DND-41 (cell line): ENCODE measurements at regions not wholly inside any gene's neighbourhood (a gene's known extent, or its start where the extent isn't known, plus 50 kb on each side); places are given as distances from the start of the nearest gene placed in this dataset.

ENCODE experiments used
- ATAC-seq: fragments of 200-7000 bp; cut with Tn5 transposase; 3 replicates; pipeline ENCODE4 v1.9.1; 2021; ENCODE audit warnings: low read depth; ENCODE audit not compliant: insufficient read depth
- DNase-seq: peaks from one replicate; pipeline ENCODE4 v3.0.0-alpha.2; 2020
- H2AFZ ChIP-seq: 2 replicates; pipeline ENCODE4 v1.6.0; 2012; ENCODE audit warnings: low read depth, low read length
- H3K27ac ChIP-seq: 2 replicates; pipeline ENCODE4 v1.5.1; 2012; ENCODE audit warnings: low read length, inconsistent platforms
- H3K27me3 ChIP-seq: fragments of 200-600 bp; sonication (generic); 2 replicates; pipeline ENCODE4 v1.6.0; 2012; ENCODE audit warnings: low read length, mild to moderate bottlenecking, inconsistent platforms; ENCODE audit not compliant: insufficient read depth, poor library complexity
- H3K36me3 ChIP-seq: 2 replicates; pipeline ENCODE4 v1.5.1; 2012; ENCODE audit warnings: low read length, inconsistent platforms; ENCODE audit not compliant: insufficient read depth
- H3K4me1 ChIP-seq: 2 replicates; pipeline ENCODE4 v1.5.1; 2012; ENCODE audit warnings: mild to moderate bottlenecking, low read length; ENCODE audit not compliant: insufficient read depth
- H3K4me2 ChIP-seq: 2 replicates; pipeline ENCODE4 v1.6.0; 2012; ENCODE audit warnings: mild to moderate bottlenecking, moderate library complexity, low read length, inconsistent platforms; ENCODE audit not compliant: insufficient read depth
- H3K4me3 ChIP-seq, 2 experiments: fragments of 200-600 bp in 1 of 2; shearing (Covaris generic) in 1 of 2; 2 replicates each; pipeline ENCODE4 v1.5.1; 2012 to 2016; ENCODE audit warnings: inconsistent platforms in 2 of 2, low read length in 2 of 2, mild to moderate bottlenecking in 2 of 2, low read depth in 1 of 2, moderate library complexity in 1 of 2
- H3K79me2 ChIP-seq: 2 replicates; pipeline ENCODE4 v1.6.0; 2012; ENCODE audit warnings: low read length, inconsistent platforms; ENCODE audit not compliant: insufficient read depth
- H3K9ac ChIP-seq: 2 replicates; pipeline ENCODE4 v1.6.0; 2012; ENCODE audit warnings: low read depth, mild to moderate bottlenecking, inconsistent platforms, low read length, moderate library complexity
- H3K9me3 ChIP-seq: 2 replicates; pipeline ENCODE4 v1.5.1; 2012; ENCODE audit warnings: low read length, moderate library complexity, mild to moderate bottlenecking, inconsistent platforms; ENCODE audit not compliant: insufficient read depth, severe bottlenecking
- H4K20me1 ChIP-seq: 2 replicates; pipeline ENCODE4 v1.6.0; 2012; ENCODE audit warnings: low read length; ENCODE audit not compliant: insufficient read depth
- EZH2 ChIP-seq: IDR thresholded peaks from 3 replicates; pipeline ENCODE4 v1.6.1; 2012; ENCODE audit warnings: borderline replicate concordance, low read depth, mild to moderate bottlenecking, moderate library complexity, low read length, inconsistent platforms; ENCODE audit not compliant: severe bottlenecking
- TF ChIP-seq, protein P1 (sequence below): IDR thresholded peaks from 2 replicates; pipeline ENCODE4 v1.5.1; 2012; ENCODE audit warnings: borderline replicate concordance, low read length, moderate library complexity, mild to moderate bottlenecking; ENCODE audit not compliant: poor library complexity, severe bottlenecking; ENCODE audit errors: extremely low read depth

DNA sequence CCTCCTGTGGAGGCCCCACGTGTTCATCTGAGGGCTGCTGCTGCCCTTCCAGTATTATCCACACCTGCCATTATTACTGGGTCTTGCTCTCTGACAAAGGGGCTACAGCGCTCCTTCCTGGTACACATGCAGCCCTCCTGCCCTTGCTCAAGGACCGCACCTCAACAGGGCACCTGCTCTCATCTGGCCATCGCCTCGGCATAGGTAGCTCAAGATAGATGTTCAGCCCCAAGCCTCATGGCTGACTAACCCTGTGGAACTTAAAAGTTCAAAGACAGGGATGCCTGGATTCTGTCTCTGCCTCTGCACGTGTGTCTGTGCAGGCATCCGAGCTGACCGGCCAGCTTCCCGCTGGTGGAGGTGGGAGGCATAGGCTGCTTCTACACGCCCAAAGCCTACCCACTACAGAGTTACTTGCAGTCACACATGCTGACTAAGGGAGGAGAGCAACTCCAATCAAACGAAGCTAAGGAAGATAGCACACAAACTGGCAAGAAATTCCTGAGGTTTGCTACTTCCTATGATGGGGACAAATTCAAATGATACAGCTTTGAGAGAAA is 152.5 kb upstream of the ATP10A start:
- no peaks in the 10 kb centered on the region for H4K20me1 ChIP-seq
- H3K4me2 ChIP-seq, result no peak overlapping the region
- no peaks in the 10 kb centered on the region for H3K27me3 ChIP-seq
- no peaks in the 10 kb centered on the region for H3K36me3 ChIP-seq
- no peak for DNase-seq
- no peak overlapping the region for H3K4me3 ChIP-seq
- no peak overlapping the region for H3K27ac ChIP-seq
- no peak overlapping the region for H2AFZ ChIP-seq
- no peaks in the 10 kb centered on the region for H3K9me3 ChIP-seq
- H3K79me2 ChIP-seq, result no peaks in the 10 kb centered on the region
- TF ChIP-seq EZH2, result no peak
- TF ChIP-seq, protein P1, sequence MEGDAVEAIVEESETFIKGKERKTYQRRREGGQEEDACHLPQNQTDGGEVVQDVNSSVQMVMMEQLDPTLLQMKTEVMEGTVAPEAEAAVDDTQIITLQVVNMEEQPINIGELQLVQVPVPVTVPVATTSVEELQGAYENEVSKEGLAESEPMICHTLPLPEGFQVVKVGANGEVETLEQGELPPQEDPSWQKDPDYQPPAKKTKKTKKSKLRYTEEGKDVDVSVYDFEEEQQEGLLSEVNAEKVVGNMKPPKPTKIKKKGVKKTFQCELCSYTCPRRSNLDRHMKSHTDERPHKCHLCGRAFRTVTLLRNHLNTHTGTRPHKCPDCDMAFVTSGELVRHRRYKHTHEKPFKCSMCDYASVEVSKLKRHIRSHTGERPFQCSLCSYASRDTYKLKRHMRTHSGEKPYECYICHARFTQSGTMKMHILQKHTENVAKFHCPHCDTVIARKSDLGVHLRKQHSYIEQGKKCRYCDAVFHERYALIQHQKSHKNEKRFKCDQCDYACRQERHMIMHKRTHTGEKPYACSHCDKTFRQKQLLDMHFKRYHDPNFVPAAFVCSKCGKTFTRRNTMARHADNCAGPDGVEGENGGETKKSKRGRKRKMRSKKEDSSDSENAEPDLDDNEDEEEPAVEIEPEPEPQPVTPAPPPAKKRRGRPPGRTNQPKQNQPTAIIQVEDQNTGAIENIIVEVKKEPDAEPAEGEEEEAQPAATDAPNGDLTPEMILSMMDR, result no peak
- no peaks in the 10 kb centered on the region for H3K4me1 ChIP-seq
- H3K9ac ChIP-seq, result no peak overlapping the region
- no peak for ATAC-seq

DNA sequence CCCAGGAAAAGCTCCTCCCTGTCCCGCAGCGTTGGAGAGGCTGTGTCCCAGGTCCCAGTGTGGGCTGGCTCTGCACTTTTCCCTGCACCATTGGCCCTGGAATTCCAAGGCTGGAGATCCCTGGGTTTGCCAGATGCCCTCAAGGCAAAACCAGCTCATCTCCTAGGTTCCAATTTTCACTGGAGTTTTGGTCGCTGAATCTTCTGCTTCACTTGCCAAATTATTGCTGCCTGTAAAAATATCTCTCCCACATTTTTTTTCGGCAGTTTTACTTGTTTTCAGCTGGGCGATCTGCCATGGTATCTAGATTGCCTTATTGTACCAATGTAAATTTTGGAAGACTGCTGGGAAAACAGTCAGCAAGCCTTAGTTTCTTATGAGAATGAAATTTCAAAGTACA is 150.9 kb upstream of the ATP10A start:
- Histone ChIP-seq H4K20me1 (no peaks in the 10 kb centered on the region), H3K9ac (no peak overlapping the region), H3K4me2 (no peak overlapping the region), H3K4me1 (no peaks in the 10 kb centered on the region), H3K27me3 (no peaks in the 10 kb centered on the region), H2AFZ (no peak overlapping the region), H3K36me3 (no peaks in the 10 kb centered on the region), H3K79me2 (no peaks in the 10 kb centered on the region), H3K4me3 (no peak overlapping the region), H3K9me3 (no peaks in the 10 kb centered on the region), H3K27ac (no peak overlapping the region)
- no peak for DNase-seq
- no peak for ATAC-seq
- TF ChIP-seq EZH2, result no peak
- TF ChIP-seq, protein P1, result no peak

DNA sequence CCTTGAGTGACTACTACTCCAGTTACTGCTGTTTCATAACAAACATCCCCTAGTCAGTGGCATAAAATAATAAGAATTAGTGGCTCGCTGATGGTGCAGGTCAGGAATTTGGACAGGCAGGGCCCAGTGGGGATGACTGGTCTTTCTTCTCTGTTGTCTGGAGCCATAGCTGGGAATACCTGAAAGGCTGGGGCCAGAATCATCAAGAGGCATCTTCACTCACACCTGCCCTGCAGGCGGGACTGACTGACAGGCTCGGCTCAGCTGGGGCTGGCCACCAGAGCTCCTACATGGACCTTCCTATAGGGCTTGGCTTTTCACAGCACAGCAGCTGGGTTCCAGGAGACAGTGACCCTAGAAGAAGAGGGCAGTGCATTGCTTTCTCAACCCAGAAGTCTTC is 148.8 kb upstream of the ATP10A start:
- Histone ChIP-seq H3K4me3 (no peak overlapping the region), H3K9ac (no peak overlapping the region), H3K79me2 (no peaks in the 10 kb centered on the region), H3K9me3 (no peaks in the 10 kb centered on the region), H2AFZ (no peak overlapping the region), H3K36me3 (no peaks in the 10 kb centered on the region), H3K27ac (no peak overlapping the region), H3K27me3 (no peaks in the 10 kb centered on the region), H3K4me2 (no peak overlapping the region), H3K4me1 (no peaks in the 10 kb centered on the region), H4K20me1 (no peaks in the 10 kb centered on the region)
- no peak for DNase-seq
- no peak for TF ChIP-seq EZH2
- TF ChIP-seq, protein P1, result no peak
- no peak for ATAC-seq

- DNase-seq (no peak), ATAC-seq (no peak)
- no peaks in the 10 kb centered on the region for H4K20me1 ChIP-seq
- H3K79me2 ChIP-seq, result no peaks in the 10 kb centered on the region
- H3K27ac ChIP-seq, result no peak overlapping the region
- no peaks in the 10 kb centered on the region for H3K4me1 ChIP-seq
- H3K36me3 ChIP-seq, result no peaks in the 10 kb centered on the region
- no peak overlapping the region for H3K4me3 ChIP-seq
- H3K27me3 ChIP-seq, result no peaks in the 10 kb centered on the region
- H3K9me3 ChIP-seq, result no peaks in the 10 kb centered on the region
- no peak overlapping the region for H3K4me2 ChIP-seq
- H2AFZ ChIP-seq, result no peak overlapping the region
- no peak overlapping the region for H3K9ac ChIP-seq
- TF ChIP-seq EZH2, result no peak
- TF ChIP-seq, protein P1, result no peak
Observed at GRCh38 chr15:26007151-26007550, 144.0 kb upstream of the ATP10A start.
